GM18498 (cell line): ENCODE measurements at regions not wholly inside any gene's neighbourhood (a gene's known extent, or its start where the extent isn't known, plus 50 kb on each side); places are given as distances from the start of the nearest gene placed in this dataset.

Experiments
- ATAC-seq: cut with Tn5 transposase; IDR thresholded peaks from one replicate; pipeline ENCODE4 v1.9.1; 2021; ENCODE audit warnings: mild to moderate bottlenecking, moderate library complexity; ENCODE audit not compliant: unreplicated experiment

GRCh38 chr22:49182416-49182815 lies 645.3 kb downstream of the BRD1 start:
- no peak for ATAC-seq

- ATAC-seq: no peak
Observed at GRCh38 chr22:49181942-49182341, 645.7 kb downstream of the BRD1 start.

- ATAC-seq: no peak
Observed at GRCh38 chr22:49181431-49181830, 646.2 kb downstream of the BRD1 start.

GRCh38 chr22:49180683-49181024 lies 647.0 kb downstream of the BRD1 start:
- ATAC-seq: no peak

GRCh38 chr22:49179886-49180682 lies 647.6 kb downstream of the BRD1 start:
- no peak for ATAC-seq

- no peak for ATAC-seq
Observed at GRCh38 chr22:49179175-49179574, 648.5 kb downstream of the BRD1 start.

- no peak for ATAC-seq
Observed at GRCh38 chr22:49178246-49179005, 649.2 kb downstream of the BRD1 start.

GRCh38 chr22:49177666-49178065 lies 650.0 kb downstream of the BRD1 start:
- ATAC-seq: no peak

GRCh38 chr22:49176956-49177355 lies 650.7 kb downstream of the BRD1 start:
- ATAC-seq: no peak

- ATAC-seq: no peak
Observed at GRCh38 chr22:49170053-49170452, 657.6 kb downstream of the BRD1 start.

GRCh38 chr22:49169074-49169744 lies 658.5 kb downstream of the BRD1 start:
- ATAC-seq: no peak

- no peak for ATAC-seq
Observed at GRCh38 chr22:49168219-49168813, 659.4 kb downstream of the BRD1 start.

GRCh38 chr22:49166746-49167145 lies 660.9 kb downstream of the BRD1 start:
- ATAC-seq: no peak

- ATAC-seq: no peak
Observed at GRCh38 chr22:49166211-49166610, 661.5 kb downstream of the BRD1 start.

GRCh38 chr22:49164773-49165320 lies 662.8 kb downstream of the BRD1 start:
- ATAC-seq: no peak

GRCh38 chr22:49163960-49164690 lies 663.5 kb downstream of the BRD1 start:
- ATAC-seq: no peak

- no peak for ATAC-seq
Observed at GRCh38 chr22:49163258-49163959, 664.3 kb downstream of the BRD1 start.

- ATAC-seq: no peak
Observed at GRCh38 chr22:49162841-49163240, 664.8 kb downstream of the BRD1 start.

- no peak for ATAC-seq
Observed at GRCh38 chr22:49161002-49161850, 666.4 kb downstream of the BRD1 start.
